HEK293 (cell line): ENCODE measurements at regions not wholly inside any gene's neighbourhood (a gene's known extent, or its start where the extent isn't known, plus 50 kb on each side); places are given as distances from the start of the nearest gene placed in this dataset.

Experiments
- CTCF ChIP-seq: fragments of 450-650 bp; formaldehyde crosslinking; IDR thresholded peaks from 2 replicates; pipeline ENCODE4 v1.5.1; 2016; ENCODE audit warnings: missing biosample characterization, missing genetic modification characterization
- REST ChIP-seq: fragments of 450-650 bp; formaldehyde crosslinking; IDR thresholded peaks from 2 replicates; pipeline ENCODE4 v1.5.1; 2016; ENCODE audit warnings: missing biosample characterization, missing genetic modification characterization
- TCF7L2 ChIP-seq: IDR thresholded peaks from 2 replicates; pipeline ENCODE4 v1.6.1; 2011; ENCODE audit warnings: low read depth, mild to moderate bottlenecking, inconsistent platforms, low read length, moderate library complexity, borderline replicate concordance
- ZBTB49 ChIP-seq: fragments of 450-650 bp; formaldehyde crosslinking; IDR thresholded peaks from 2 replicates; pipeline ENCODE4 v1.5.1; 2016; ENCODE audit warnings: missing biosample characterization, missing genetic modification characterization, low read depth
- ZFHX2 ChIP-seq: fragments of 450-650 bp; formaldehyde crosslinking; conservative IDR thresholded peaks from 2 replicates; pipeline ENCODE4 v1.5.1; 2016; ENCODE audit warnings: missing biosample characterization, missing genetic modification characterization

GRCh38 chrX:34563804-34564203, 93.3 kb downstream of the TMEM47 start:
- no peak for TF ChIP-seq CTCF (tag by site-specific recombination)
- no peak for TF ChIP-seq REST (tag by site-specific recombination)
- no peak for TF ChIP-seq TCF7L2
- no peak for TF ChIP-seq ZFHX2 (tag by site-specific recombination)
- no peak for TF ChIP-seq ZBTB49 (tag by site-specific recombination)
